HEK293 (cell line): ENCODE measurements at regions not wholly inside any gene's neighbourhood (a gene's known extent, or its start where the extent isn't known, plus 50 kb on each side); places are given as distances from the start of the nearest gene placed in this dataset.
"Not testable (repeated sequence)": the region's sequence is repeated elsewhere in the genome, so short reads cannot be mapped to it uniquely, and the experiment has no call there.

Source experiments
- ATF2 ChIP-seq: fragments of 450-650 bp; formaldehyde crosslinking; IDR thresholded peaks from 2 replicates; pipeline ENCODE4 v1.5.1; 2016; ENCODE audit warnings: missing biosample characterization, missing genetic modification characterization, low read depth
- CTCF ChIP-seq: fragments of 450-650 bp; formaldehyde crosslinking; IDR thresholded peaks from 2 replicates; pipeline ENCODE4 v1.5.1; 2016; ENCODE audit warnings: missing biosample characterization, missing genetic modification characterization
- ELK4 ChIP-seq: IDR thresholded peaks from 2 replicates; pipeline ENCODE4 v1.6.1; 2011; ENCODE audit warnings: mild to moderate bottlenecking, low read depth, low read length, borderline replicate concordance
- TCF7L2 ChIP-seq: IDR thresholded peaks from 2 replicates; pipeline ENCODE4 v1.6.1; 2011; ENCODE audit warnings: low read depth, mild to moderate bottlenecking, inconsistent platforms, low read length, moderate library complexity, borderline replicate concordance
- ZBTB20 ChIP-seq: fragments of 450-650 bp; formaldehyde crosslinking; IDR thresholded peaks from 2 replicates; pipeline ENCODE4 v1.5.1; 2016; ENCODE audit warnings: missing biosample characterization, missing genetic modification characterization
- ZNF404 ChIP-seq: fragments of 450-650 bp; formaldehyde crosslinking; IDR thresholded peaks from 2 replicates; pipeline ENCODE4 v1.5.1; 2017; ENCODE audit warnings: missing biosample characterization, missing genetic modification characterization
- TF ChIP-seq, protein P1 (sequence below): fragments of 450-650 bp; IDR thresholded peaks from 2 replicates; pipeline ENCODE4 v1.5.1; 2018; ENCODE audit warnings: missing biosample characterization, mild to moderate bottlenecking, missing genetic modification characterization

GRCh38 chr20:25852968-25853717 lies 156.5 kb upstream of the ZNF337 start:
- TF ChIP-seq ZBTB20 (tag by site-specific recombination); TCF7L2; ELK4; CTCF (tag by site-specific recombination); ATF2 (tag by site-specific recombination); ZNF404 (tag by site-specific recombination): not testable (repeated sequence)
- TF ChIP-seq, protein P1, sequence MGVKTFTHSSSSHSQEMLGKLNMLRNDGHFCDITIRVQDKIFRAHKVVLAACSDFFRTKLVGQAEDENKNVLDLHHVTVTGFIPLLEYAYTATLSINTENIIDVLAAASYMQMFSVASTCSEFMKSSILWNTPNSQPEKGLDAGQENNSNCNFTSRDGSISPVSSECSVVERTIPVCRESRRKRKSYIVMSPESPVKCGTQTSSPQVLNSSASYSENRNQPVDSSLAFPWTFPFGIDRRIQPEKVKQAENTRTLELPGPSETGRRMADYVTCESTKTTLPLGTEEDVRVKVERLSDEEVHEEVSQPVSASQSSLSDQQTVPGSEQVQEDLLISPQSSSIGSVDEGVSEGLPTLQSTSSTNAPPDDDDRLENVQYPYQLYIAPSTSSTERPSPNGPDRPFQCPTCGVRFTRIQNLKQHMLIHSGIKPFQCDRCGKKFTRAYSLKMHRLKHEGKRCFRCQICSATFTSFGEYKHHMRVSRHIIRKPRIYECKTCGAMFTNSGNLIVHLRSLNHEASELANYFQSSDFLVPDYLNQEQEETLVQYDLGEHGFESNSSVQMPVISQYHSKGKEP (tag by site-specific recombination), result not testable (repeated sequence)
